UCSD-AML1 (cell line): ENCODE measurements at regions not wholly inside any gene's neighbourhood (a gene's known extent, or its start where the extent isn't known, plus 50 kb on each side); places are given as distances from the start of the nearest gene placed in this dataset.
"Not testable (repeated sequence)": the region's sequence is repeated elsewhere in the genome, so short reads cannot be mapped to it uniquely, and the experiment has no call there.

ENCODE experiments used
- DNase-seq: peaks from one replicate; lab custom pipeline; 2025; ENCODE audit not compliant: unreplicated experiment; lab: John Stamatoyannopoulos, UW

GRCh38 chr5:91917037-91917814, 534.1 kb upstream of the ARRDC3 start:
- not testable (repeated sequence) for DNase-seq

- DNase-seq, result no peak
Observed at GRCh38 chr5:91910655-91911054, 527.5 kb upstream of the ARRDC3 start.

GRCh38 chr5:91910247-91910646, 527.1 kb upstream of the ARRDC3 start:
- DNase-seq, result no peak

DNA sequence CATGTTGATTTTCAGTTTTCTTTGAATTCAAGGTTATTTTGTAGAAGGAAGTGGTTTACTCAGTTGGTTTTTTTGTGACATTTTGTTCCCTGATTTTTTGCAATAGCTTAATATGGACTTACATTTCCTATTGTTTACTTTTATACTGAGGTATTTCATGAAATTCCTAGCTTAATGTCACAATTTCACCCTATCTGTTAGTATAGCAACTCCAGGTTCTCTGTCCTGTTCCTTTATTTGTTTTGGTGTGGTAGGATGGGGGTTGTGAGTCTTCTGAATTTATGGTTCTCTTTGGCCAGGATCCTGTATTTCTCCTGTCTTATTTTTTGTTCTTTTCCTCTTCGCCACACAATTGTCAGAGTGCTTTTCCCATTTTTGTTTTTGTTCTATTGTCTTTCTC, 523.4 kb upstream of the ARRDC3 start:
- DNase-seq, result no peak

DNA sequence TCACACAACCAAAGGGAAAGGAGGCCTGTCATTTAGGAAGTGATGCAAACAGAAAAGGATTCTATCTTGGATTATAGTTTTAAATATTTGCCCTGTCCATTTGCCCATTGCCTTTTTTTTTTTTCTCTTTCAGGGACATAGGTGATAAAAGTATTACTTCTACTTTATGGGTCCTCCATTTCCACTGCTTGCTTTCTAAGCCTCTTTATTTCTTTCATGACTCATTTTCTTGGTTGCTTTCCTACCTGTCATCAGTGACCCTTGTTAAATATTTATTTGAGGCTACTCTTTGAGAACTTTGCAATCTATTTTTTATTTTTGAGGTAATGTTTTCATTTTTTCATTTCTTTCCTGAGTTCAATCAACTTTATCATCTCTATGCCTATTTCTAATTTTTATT, 522.9 kb upstream of the ARRDC3 start:
- DNase-seq, result no peak

- DNase-seq, result no peak
Observed at GRCh38 chr5:91898898-91899297, 515.8 kb upstream of the ARRDC3 start.

GRCh38 chr5:91898019-91898418, 514.9 kb upstream of the ARRDC3 start:
- no peak for DNase-seq

DNA sequence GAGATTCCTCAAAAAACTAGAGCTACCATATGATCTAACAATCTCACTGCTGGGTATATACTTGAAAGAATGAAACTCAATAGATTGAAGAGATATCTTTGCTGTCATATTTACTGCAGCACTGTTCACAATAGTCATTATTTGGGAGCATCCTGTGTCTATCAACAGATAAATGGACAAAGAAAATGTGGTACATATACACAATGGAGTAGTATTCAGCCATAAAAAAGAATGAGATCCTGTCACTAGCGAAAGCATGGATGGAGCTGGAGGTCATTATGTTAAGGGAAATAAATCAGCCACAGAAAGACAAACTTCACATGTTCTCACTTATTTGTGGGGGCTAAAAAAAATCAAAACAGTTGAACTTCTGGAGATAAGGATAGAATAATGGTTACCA, 505.7 kb upstream of the ARRDC3 start:
- DNase-seq, result no peak

GRCh38 chr5:91885291-91886265, 502.5 kb upstream of the ARRDC3 start:
- no peak for DNase-seq

GRCh38 chr5:91884036-91884435, 500.9 kb upstream of the ARRDC3 start:
- no peak for DNase-seq

GRCh38 chr5:91875196-91875779, 492.2 kb upstream of the ARRDC3 start:
- DNase-seq, result no peak

GRCh38 chr5:91867799-91868198, 484.7 kb upstream of the ARRDC3 start:
- DNase-seq, result no peak

- no peak for DNase-seq
Observed at GRCh38 chr5:91865915-91866314, 482.8 kb upstream of the ARRDC3 start.

DNA sequence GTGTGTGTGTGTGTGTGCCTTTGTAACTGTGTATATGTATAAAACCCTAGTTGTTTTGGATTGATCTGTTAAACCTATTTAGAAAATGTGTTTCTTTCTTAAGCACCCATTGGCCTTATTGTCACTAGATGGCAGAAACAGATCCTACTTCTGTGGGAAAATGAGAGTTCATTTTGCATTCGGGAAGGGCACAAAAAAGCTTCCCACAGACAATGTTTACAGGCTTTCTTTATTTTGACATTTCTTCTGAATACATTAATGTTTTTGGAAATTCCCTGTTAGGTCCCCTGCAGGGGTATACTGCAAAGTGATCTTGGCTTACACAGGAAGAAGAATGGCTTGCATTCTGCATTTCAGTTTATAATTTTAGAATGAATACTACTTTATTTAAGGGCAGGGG, 481.8 kb upstream of the ARRDC3 start:
- no peak for DNase-seq

DNA sequence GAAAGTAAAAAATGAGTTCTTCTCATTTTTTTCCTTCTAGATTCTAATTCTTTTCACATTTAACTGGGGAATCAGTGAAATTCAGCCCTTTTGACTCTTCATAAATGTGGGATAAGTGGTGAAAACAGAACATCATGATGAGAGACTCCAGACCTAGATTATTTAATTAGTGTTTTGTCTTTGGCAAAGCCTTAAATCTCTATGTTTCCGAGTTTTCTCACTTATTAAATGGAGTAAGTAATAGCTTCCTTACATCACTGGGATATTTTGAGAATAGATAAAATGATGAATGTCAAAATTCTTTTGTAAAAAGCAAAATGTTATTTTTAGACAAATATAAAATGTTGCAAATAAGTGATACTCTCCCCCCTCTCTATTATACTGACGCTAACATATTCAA, 468.6 kb upstream of the ARRDC3 start:
- DNase-seq, result no peak

GRCh38 chr5:91850031-91850430, 466.9 kb upstream of the ARRDC3 start:
- DNase-seq, result no peak

DNA sequence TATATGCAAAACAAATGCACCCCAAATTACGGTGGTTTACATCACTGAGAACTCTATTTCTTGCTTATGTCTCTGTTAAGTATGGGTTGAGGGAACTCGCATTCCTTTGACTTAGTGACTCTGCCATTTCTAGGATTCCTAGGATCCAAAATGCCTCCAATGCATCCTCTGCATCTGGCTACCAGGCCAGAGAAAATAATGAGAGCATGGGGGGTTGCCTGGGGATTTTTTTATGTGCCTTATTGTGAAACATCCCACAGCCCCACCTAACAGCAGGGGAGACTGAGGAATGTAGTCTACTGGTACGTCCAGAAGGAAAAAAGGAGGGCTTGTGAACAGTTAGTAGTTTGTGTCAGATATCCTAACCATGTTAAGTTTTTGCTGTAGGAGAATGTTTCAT, 466.0 kb upstream of the ARRDC3 start:
- no peak for DNase-seq

DNA sequence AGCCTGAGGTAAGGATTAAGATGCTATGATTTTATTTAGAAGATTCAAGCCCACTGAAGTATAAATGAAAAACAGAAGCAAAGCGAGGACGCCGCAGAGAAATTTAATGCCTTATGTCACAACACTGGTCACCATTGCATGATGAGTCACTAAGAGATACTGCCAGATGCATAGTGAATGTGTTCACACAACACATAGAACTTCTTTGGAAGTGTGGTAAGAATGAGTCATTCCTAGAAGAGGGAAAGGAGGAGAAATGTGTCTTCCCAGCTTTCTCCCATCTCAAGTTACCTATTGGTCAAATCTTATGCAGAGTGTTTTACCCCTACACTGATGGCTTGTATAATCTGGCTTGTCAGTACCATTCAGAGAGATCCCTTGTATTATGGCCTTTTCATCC, 465.3 kb upstream of the ARRDC3 start:
- no peak for DNase-seq

DNA sequence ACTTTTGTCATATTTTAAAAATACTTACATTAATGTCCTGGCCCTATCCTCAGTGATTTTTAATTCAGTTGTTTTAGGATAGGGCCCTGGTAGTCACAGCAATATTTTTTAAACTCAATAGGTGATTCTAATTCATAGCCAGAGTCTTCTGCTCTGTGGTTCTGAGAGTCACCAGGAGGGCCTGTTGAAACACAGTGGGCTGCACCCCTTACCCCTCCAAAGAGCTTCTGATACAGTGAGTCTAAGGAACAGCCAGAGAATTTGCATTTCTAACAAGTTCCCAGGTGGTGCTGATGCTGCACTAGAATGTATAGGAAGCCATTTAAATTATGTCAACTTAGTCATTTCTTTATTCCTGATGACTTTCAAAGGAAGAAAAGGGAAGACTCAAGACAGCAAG, 458.3 kb upstream of the ARRDC3 start:
- no peak for DNase-seq

DNA sequence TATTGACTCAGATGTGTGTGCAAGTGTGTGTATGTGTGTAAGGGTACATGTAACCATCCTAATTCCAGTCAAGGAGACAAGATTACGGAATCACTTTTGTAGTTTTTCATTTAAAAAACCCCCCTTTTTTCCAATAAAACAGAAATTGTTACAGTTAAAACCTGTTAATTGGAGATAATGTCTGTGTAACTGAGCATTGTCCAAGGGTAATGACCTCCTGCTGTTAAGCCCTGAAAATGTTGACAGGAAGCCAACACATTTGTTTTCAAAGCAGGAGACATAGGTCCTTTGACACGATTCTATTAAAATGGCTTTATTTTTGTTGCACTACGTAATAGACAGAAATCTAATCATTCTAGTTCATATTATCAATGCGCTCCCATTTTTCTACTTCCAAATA, 457.3 kb upstream of the ARRDC3 start:
- no peak for DNase-seq

DNA sequence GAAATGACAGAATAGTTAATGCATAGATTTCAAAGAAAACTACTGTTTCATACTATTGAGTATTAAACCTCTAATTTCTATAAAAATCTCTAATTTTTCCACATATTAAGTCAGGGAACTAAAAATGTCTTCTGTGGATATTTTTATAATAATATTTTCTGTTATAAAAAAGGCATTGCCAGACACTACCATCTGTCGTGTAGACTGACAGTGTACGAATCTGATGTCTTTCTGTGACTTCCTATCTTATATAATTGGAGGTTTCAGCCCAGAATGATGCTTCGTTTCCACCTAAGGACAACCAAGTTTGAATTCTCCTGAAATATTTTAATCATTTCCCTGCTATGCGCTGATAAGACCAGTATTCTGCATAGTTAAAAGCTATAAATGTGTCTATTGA, 456.6 kb upstream of the ARRDC3 start:
- no peak for DNase-seq

GRCh38 chr5:91839233-91839632, 456.1 kb upstream of the ARRDC3 start:
- DNase-seq, result no peak
